HepG2 (cell line): ENCODE measurements at regions not wholly inside any gene's neighbourhood (a gene's known extent, or its start where the extent isn't known, plus 50 kb on each side); places are given as distances from the start of the nearest gene placed in this dataset.

Source experiments
- DNMT1 ChIP-seq: sonication (generic); formaldehyde crosslinking; IDR thresholded peaks from 2 replicates; pipeline ENCODE4 v1.5.1; 2020; ENCODE audit warnings: mild to moderate bottlenecking, missing genetic modification reagents
- DPF2 ChIP-seq: sonication (generic); formaldehyde crosslinking; IDR thresholded peaks from 2 replicates; pipeline ENCODE4 v1.4.0; 2020; ENCODE audit warnings: mild to moderate bottlenecking, low read depth, missing genetic modification reagents, borderline replicate concordance
- ELF3 ChIP-seq: IDR thresholded peaks from 2 replicates; pipeline ENCODE4 v1.6.1; 2016; ENCODE audit warnings: missing genetic modification reagents, missing compliant biosample characterization
- ELF4 ChIP-seq: sonication (generic); formaldehyde crosslinking; IDR thresholded peaks from 2 replicates; pipeline ENCODE4 v1.5.0; 2020; ENCODE audit warnings: missing genetic modification reagents, mild to moderate bottlenecking, moderate library complexity, borderline replicate concordance
- GATA4 ChIP-seq: sonication (generic); IDR thresholded peaks from 2 replicates; pipeline ENCODE4 v1.6.1; 2016; ENCODE audit warnings: antibody characterized with exemption, low read depth, borderline replicate concordance
- HOXA5 ChIP-seq: sonication (generic); formaldehyde crosslinking; IDR thresholded peaks from 2 replicates; pipeline ENCODE4 v1.4.0; 2020; ENCODE audit warnings: missing genetic modification reagents
- KLF6 ChIP-seq: IDR thresholded peaks from 2 replicates; pipeline ENCODE4 v1.8.0; 2016; ENCODE audit warnings: missing biosample characterization, missing genetic modification reagents
- MTA1 ChIP-seq: sonication (generic); formaldehyde crosslinking; IDR thresholded peaks from 2 replicates; pipeline ENCODE4 v1.4.0; 2020; ENCODE audit warnings: missing genetic modification reagents, mild to moderate bottlenecking, borderline replicate concordance
- NR2F1 ChIP-seq, 2 experiments: fragments of 450-650 bp in 1 of 2; formaldehyde crosslinking in 1 of 2; IDR thresholded peaks; 2 replicates each; pipeline versions ENCODE4 v1.5.0 to v1.6.1; 2016 to 2020; ENCODE audit warnings: mild to moderate bottlenecking in 1 of 2, missing compliant biosample characterization in 1 of 2, missing genetic modification reagents in 1 of 2, moderate library complexity in 1 of 2
- SALL1 ChIP-seq: sonication (generic); formaldehyde crosslinking; IDR thresholded peaks from 2 replicates; pipeline ENCODE4 v1.8.0; 2022; ENCODE audit warnings: mild to moderate bottlenecking, missing genetic modification reagents
- SATB2 ChIP-seq: sonication (generic); formaldehyde crosslinking; IDR thresholded peaks from 2 replicates; pipeline ENCODE4 v1.5.0; 2020; ENCODE audit warnings: missing genetic modification reagents
- SMYD3 ChIP-seq: sonication (generic); formaldehyde crosslinking; IDR thresholded peaks from 2 replicates; pipeline ENCODE4 v1.8.1; 2023; ENCODE audit warnings: mild to moderate bottlenecking, missing genetic modification reagents
- SYNCRIP ChIP-seq: fragments of 200-400 bp; formaldehyde crosslinking; IDR thresholded peaks from 2 replicates; pipeline ENCODE4 v1.6.1; 2018; ENCODE audit warnings: mild to moderate bottlenecking, low read depth, low read length; ENCODE audit not compliant: insufficient read depth
- ZBTB3 ChIP-seq: sonication (generic); formaldehyde crosslinking; IDR thresholded peaks from 2 replicates; pipeline ENCODE4 v1.4.0; 2020; ENCODE audit warnings: low read depth, mild to moderate bottlenecking, moderate library complexity, missing genetic modification reagents, borderline replicate concordance
- ZBTB44 ChIP-seq: sonication (generic); formaldehyde crosslinking; IDR thresholded peaks from 2 replicates; pipeline ENCODE4 v1.4.0; 2020; ENCODE audit warnings: missing genetic modification reagents
- ZFAT ChIP-seq: sonication (generic); formaldehyde crosslinking; conservative IDR thresholded peaks from 2 replicates; pipeline ENCODE4 v1.8.1; 2023; ENCODE audit warnings: missing genetic modification reagents, inconsistent platforms
- ZNF260 ChIP-seq: sonication (generic); formaldehyde crosslinking; IDR thresholded peaks from 2 replicates; pipeline ENCODE4 v1.4.0; 2020; ENCODE audit warnings: missing genetic modification reagents, low read depth, mild to moderate bottlenecking, borderline replicate concordance
- ZNF512 ChIP-seq: sonication (generic); formaldehyde crosslinking; IDR thresholded peaks from 2 replicates; pipeline ENCODE4 v1.4.0; 2020; ENCODE audit warnings: mild to moderate bottlenecking, missing genetic modification reagents
- ZNF549 ChIP-seq: sonication (generic); formaldehyde crosslinking; IDR thresholded peaks from 2 replicates; pipeline ENCODE4 v1.5.0; 2020; ENCODE audit warnings: missing genetic modification reagents
- ZNF720 ChIP-seq: sonication (generic); formaldehyde crosslinking; IDR thresholded peaks from 2 replicates; pipeline ENCODE4 v1.4.0; 2020; ENCODE audit warnings: missing genetic modification reagents
- ZNF780A ChIP-seq: sonication (generic); formaldehyde crosslinking; IDR thresholded peaks from 2 replicates; pipeline ENCODE4 v1.8.0; 2022; ENCODE audit warnings: mild to moderate bottlenecking, missing genetic modification reagents, moderate library complexity
- TF ChIP-seq, protein P1 (sequence below): sonication (generic); formaldehyde crosslinking; IDR thresholded peaks from 2 replicates; pipeline ENCODE4 v1.8.0; 2023; ENCODE audit warnings: mild to moderate bottlenecking, missing genetic modification reagents

- TF ChIP-seq ZBTB3 (CRISPR knock-in tag) (no peak), ZNF720 (CRISPR knock-in tag) (no peak), ZNF512 (no peak), DPF2 (CRISPR knock-in tag) (peak; percentile 58; the same call in 1 of the 2 replicates), KLF6 (CRISPR knock-in tag) (peak; percentile 53; the same call in 1 of the 2 replicates), ELF3 (CRISPR knock-in tag) (peak; percentile 96), ZFAT (CRISPR knock-in tag) (no peak), ZNF260 (CRISPR knock-in tag) (no peak), HOXA5 (CRISPR knock-in tag) (peak; percentile 70), MTA1 (CRISPR knock-in tag) (no peak), NR2F1 (CRISPR knock-in tag; IDR thresholded peaks at IDR 0.05) (peak; percentile 56 to 82; a peak in 3 of 4 replicates), ZBTB44 (CRISPR knock-in tag) (no peak), SATB2 (CRISPR knock-in tag) (0 out of 2 replicates have a peak, but pooled peaks have one; percentile 39), ZNF549 (CRISPR knock-in tag) (no peak), DNMT1 (CRISPR knock-in tag) (no peak), SMYD3 (CRISPR knock-in tag) (0 out of 2 replicates have a peak, but pooled peaks have one; percentile 39), SYNCRIP (no peak), SALL1 (CRISPR knock-in tag) (peak; percentile 59; the same call in 1 of the 2 replicates), ZNF780A (CRISPR knock-in tag) (no peak), GATA4 (peak; percentile 87), ELF4 (CRISPR knock-in tag) (no peak)
- TF ChIP-seq, protein P1, sequence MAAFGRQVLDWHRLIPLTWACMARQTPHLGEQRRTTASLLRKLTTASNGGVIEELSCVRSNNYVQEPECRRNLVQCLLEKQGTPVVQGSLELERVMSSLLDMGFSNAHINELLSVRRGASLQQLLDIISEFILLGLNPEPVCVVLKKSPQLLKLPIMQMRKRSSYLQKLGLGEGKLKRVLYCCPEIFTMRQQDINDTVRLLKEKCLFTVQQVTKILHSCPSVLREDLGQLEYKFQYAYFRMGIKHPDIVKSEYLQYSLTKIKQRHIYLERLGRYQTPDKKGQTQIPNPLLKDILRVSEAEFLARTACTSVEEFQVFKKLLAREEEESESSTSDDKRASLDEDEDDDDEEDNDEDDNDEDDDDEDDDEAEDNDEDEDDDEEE (CRISPR knock-in tag), result no peak
Observed at GRCh38 chr12:46430340-46430948, 57.9 kb upstream of the SLC38A2 start (continued).
